KMS-11 (cell line): ENCODE measurements at regions not wholly inside any gene's neighbourhood (a gene's known extent, or its start where the extent isn't known, plus 50 kb on each side); places are given as distances from the start of the nearest gene placed in this dataset.

Experiments
- H2AFZ ChIP-seq: fragments of 200-600 bp; sonication (generic); 2 replicates; pipeline ENCODE4 v1.6.1; 2016; ENCODE audit warnings: antibody characterized with exemption, mixed run types, low read depth
- H3K27ac ChIP-seq: fragments of 200-600 bp; sonication (generic); 2 replicates; pipeline ENCODE4 v1.6.1; 2016; ENCODE audit warnings: mild to moderate bottlenecking, mixed run types
- H3K27me3 ChIP-seq: fragments of 200-600 bp; sonication (generic); 2 replicates; pipeline ENCODE4 v1.6.1; 2017; ENCODE audit warnings: mild to moderate bottlenecking, low read depth, mixed run types, moderate library complexity; ENCODE audit not compliant: insufficient read depth
- H3K36me3 ChIP-seq: fragments of 200-600 bp; sonication (generic); 2 replicates; pipeline ENCODE4 v1.6.1; 2017; ENCODE audit warnings: mild to moderate bottlenecking, mixed run types; ENCODE audit not compliant: insufficient read depth
- H3K4me1 ChIP-seq: fragments of 200-600 bp; sonication (generic); 2 replicates; pipeline ENCODE4 v1.6.1; 2016; ENCODE audit warnings: mild to moderate bottlenecking, low read depth, mixed run types; ENCODE audit not compliant: poor library complexity, severe bottlenecking
- H3K4me2 ChIP-seq: fragments of 200-600 bp; sonication (generic); 2 replicates; pipeline ENCODE4 v1.7.0; 2016; ENCODE audit warnings: mild to moderate bottlenecking, mixed run types
- H3K4me3 ChIP-seq: fragments of 200-600 bp; sonication (generic); IDR thresholded peaks from 2 replicates; pipeline ENCODE4 v1.6.1; 2017; ENCODE audit warnings: low read depth, low read length, mixed read lengths; ENCODE audit not compliant: insufficient read depth
- H3K79me2 ChIP-seq: fragments of 200-600 bp; sonication (generic); 2 replicates; pipeline ENCODE4 v1.6.1; 2016; ENCODE audit warnings: low read depth, mixed run types; ENCODE audit not compliant: insufficient read depth
- H3K9ac ChIP-seq: fragments of 200-600 bp; sonication (generic); 2 replicates; pipeline ENCODE4 v1.6.1; 2016; ENCODE audit warnings: mild to moderate bottlenecking, mixed run types
- H4K20me1 ChIP-seq: fragments of 200-600 bp; sonication (generic); 2 replicates; pipeline ENCODE4 v1.6.1; 2016; ENCODE audit warnings: mild to moderate bottlenecking, mixed run types; ENCODE audit not compliant: insufficient read depth
- CTCF ChIP-seq: fragments of 200-600 bp; sonication (generic); conservative IDR thresholded peaks from 2 replicates; pipeline ENCODE4 v1.6.1; 2017; ENCODE audit warnings: low read depth, mild to moderate bottlenecking, antibody characterized with exemption, low read length, moderate library complexity, mixed read lengths

DNA sequence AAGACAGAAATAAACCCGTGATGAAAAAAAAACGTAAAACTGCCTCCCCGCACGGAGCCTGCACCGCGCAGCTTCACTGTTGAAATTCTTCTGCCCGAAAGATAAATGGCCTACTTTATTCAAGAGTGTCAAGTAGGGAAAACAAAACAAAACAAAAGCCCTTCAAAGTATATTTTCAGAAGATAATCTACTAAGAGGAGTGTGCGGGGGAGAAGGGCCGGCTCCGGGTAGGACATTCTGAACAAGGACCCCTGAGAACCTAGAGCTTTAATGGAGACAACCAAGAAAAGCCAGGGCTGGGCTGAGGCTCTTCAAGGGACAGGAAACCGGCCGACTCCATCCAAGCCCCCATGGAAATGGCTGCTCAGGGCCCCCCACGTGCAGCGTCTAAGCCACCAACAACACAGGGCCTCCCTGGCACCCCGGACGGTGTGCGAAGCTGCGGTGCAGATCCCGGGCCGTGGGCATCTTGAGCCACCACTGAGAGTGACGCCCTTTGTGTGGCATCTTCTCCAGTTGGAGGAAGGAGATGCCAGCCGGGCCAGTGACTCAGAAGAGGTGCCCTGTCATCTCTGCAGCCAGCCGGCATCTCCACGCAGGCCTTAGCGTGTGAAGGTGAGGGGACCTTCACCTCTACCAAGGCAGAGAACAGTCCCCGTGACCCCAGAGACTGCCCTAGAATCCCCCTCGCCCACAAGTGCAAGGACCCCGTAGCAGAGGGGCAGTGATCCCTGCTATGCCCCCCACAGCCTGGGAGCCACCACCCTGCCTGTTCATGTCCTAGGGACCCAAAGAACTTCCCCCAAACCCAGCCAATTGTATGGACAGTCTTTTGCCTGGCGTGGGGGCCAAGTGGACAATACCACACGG lies 250.8 kb downstream of the C16orf95 start:
- Histone ChIP-seq H3K27ac (no peak overlapping the region), H4K20me1 (no peaks in the 10 kb centered on the region), H3K36me3 (no peaks in the 10 kb centered on the region), H3K79me2 (no peaks in the 10 kb centered on the region), H2AFZ (no peak overlapping the region), H3K4me2 (no peak overlapping the region), H3K27me3 (peaks cover 8% of the 10 kb centered on the region; the same call in 1 of the 2 replicates), H3K9ac (no peak overlapping the region), H3K4me1 (peaks cover 2% of the 10 kb centered on the region), H3K4me3 (no peak overlapping the region)
- TF ChIP-seq CTCF, result no peak

DNA sequence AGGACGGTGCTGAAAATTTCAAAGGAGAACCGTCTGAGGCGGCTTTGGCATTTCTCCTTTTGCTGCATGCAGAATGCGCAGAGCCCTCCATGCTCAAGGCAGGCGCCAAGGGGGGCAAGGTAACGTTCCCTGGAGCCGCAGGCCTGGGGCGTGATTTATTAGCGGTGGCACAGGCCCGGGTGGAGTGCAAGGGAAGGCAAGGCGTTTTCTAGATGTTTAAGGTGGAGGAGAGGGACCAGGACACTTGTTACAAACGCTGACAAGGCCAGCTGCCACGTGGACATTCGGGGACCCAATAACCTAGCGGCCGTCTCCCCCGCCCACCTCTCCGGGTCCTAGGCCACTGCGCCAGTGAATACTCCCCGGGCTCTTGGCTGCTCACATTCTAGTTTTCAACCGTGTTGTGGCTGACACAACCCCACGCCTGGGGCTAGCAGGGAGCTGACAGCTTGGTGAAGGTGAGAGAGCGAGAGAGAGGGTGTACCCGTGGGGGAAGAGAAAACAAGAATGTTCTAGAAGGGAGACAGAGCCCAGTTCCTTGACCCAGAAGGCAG lies 250.1 kb downstream of the C16orf95 start:
- Histone ChIP-seq H3K36me3 (no peaks in the 10 kb centered on the region), H3K9ac (no peak overlapping the region), H2AFZ (no peak overlapping the region), H4K20me1 (no peaks in the 10 kb centered on the region), H3K4me1 (no peaks in the 10 kb centered on the region), H3K27ac (no peak overlapping the region), H3K27me3 (peaks cover 8% of the 10 kb centered on the region; the same call in 1 of the 2 replicates), H3K4me2 (no peak overlapping the region), H3K4me3 (no peak overlapping the region), H3K79me2 (no peaks in the 10 kb centered on the region)
- TF ChIP-seq CTCF, result no peak

- no peak for TF ChIP-seq CTCF
- no peaks in the 10 kb centered on the region for H3K79me2 ChIP-seq
Observed at GRCh38 chr16:87067836-87068761, 249.1 kb downstream of the C16orf95 start.

GRCh38 chr16:87068762-87069150 lies 248.4 kb downstream of the C16orf95 start:
- no peak overlapping the region for H3K4me2 ChIP-seq
- no peak overlapping the region for H3K27ac ChIP-seq
- no peak for TF ChIP-seq CTCF
- no peak overlapping the region for H3K9ac ChIP-seq
- no peaks in the 10 kb centered on the region for H3K79me2 ChIP-seq
- H3K36me3 ChIP-seq, result no peaks in the 10 kb centered on the region
- no peaks in the 10 kb centered on the region for H3K4me1 ChIP-seq
- H3K4me3 ChIP-seq, result no peak overlapping the region
- H3K27me3 ChIP-seq, result peaks cover 7% of the 10 kb centered on the region; the same call in 1 of the 2 replicates
- no peak overlapping the region for H2AFZ ChIP-seq
- H4K20me1 ChIP-seq, result no peaks in the 10 kb centered on the region

More at GRCh38 chr16:87067836-87068761, 249.1 kb downstream of the C16orf95 start:
- Histone ChIP-seq H3K9ac (no peak overlapping the region), H3K4me3 (no peak overlapping the region), H3K4me1 (no peaks in the 10 kb centered on the region), H3K4me2 (no peak overlapping the region), H3K27ac (no peak overlapping the region), H3K27me3 (peaks cover 8% of the 10 kb centered on the region; the same call in 1 of the 2 replicates), H3K36me3 (no peaks in the 10 kb centered on the region), H4K20me1 (no peaks in the 10 kb centered on the region), H2AFZ (no peak overlapping the region)
